M059J (cell line): ENCODE measurements at regions not wholly inside any gene's neighbourhood (a gene's known extent, or its start where the extent isn't known, plus 50 kb on each side); places are given as distances from the start of the nearest gene placed in this dataset.
"Not testable (repeated sequence)": the region's sequence is repeated elsewhere in the genome, so short reads cannot be mapped to it uniquely, and the experiment has no call there.

ENCODE experiments used
- DNase-seq: peaks from one replicate; pipeline ENCODE4 v3.0.0-alpha.2; 2012; ENCODE audit warnings: low read depth

- peak; percentile 92 for DNase-seq
Measured at GRCh38 chr5:42949348-42950115, 90.6 kb downstream of the ANXA2R start.

GRCh38 chr5:42948961-42949347, 91.2 kb downstream of the ANXA2R start:
- no peak for DNase-seq

GRCh38 chr5:42944989-42945388, 95.1 kb downstream of the ANXA2R start:
- DNase-seq = peak; percentile 94

GRCh38 chr5:42943931-42944631, 96.0 kb downstream of the ANXA2R start:
- DNase-seq = no peak

GRCh38 chr5:42940853-42941252, 99.3 kb downstream of the ANXA2R start:
- no peak for DNase-seq

- DNase-seq = not testable (repeated sequence)
Measured at GRCh38 chr5:42932011-42932410, 108.1 kb downstream of the ANXA2R start.

- not testable (repeated sequence) for DNase-seq
Measured at GRCh38 chr5:42931451-42931850, 108.7 kb downstream of the ANXA2R start.

- DNase-seq = peak; percentile 33
Measured at GRCh38 chr5:42930934-42931333, 109.2 kb downstream of the ANXA2R start.

- peak; percentile 29 for DNase-seq
Measured at GRCh38 chr5:42929871-42930270, 110.2 kb downstream of the ANXA2R start.

- DNase-seq = no peak
Measured at GRCh38 chr5:42927730-42928129, 112.4 kb downstream of the ANXA2R start.

GRCh38 chr5:42924686-42925085, 113.0 kb upstream of the SELENOP start:
- no peak for DNase-seq

GRCh38 chr5:42924226-42924625, 112.5 kb upstream of the SELENOP start:
- DNase-seq = no peak

GRCh38 chr5:42923710-42924109, 112.0 kb upstream of the SELENOP start:
- no peak for DNase-seq

GRCh38 chr5:42919600-42919999, 107.9 kb upstream of the SELENOP start:
- peak; percentile 45 for DNase-seq

GRCh38 chr5:42915306-42915866, 103.7 kb upstream of the SELENOP start:
- no peak for DNase-seq

- DNase-seq = peak; percentile 71
Measured at GRCh38 chr5:42912184-42912798, 100.6 kb upstream of the SELENOP start.

- DNase-seq = peak; percentile 87
Measured at GRCh38 chr5:42908509-42909488, 97.1 kb upstream of the SELENOP start.

- DNase-seq = no peak
Measured at GRCh38 chr5:42908086-42908485, 96.4 kb upstream of the SELENOP start.

- no peak for DNase-seq
Measured at GRCh38 chr5:42905827-42906226, 94.1 kb upstream of the SELENOP start.

- DNase-seq = no peak
Measured at GRCh38 chr5:42900734-42901133, 89.0 kb upstream of the SELENOP start.

- no peak for DNase-seq
Measured at GRCh38 chr5:42898760-42899159, 87.1 kb upstream of the SELENOP start.
